ENCODE measurements at regions not wholly inside any gene's neighbourhood (a gene's known extent, or its start where the extent isn't known, plus 50 kb on each side); places are given as distances from the start of the nearest gene placed in this dataset.

DNA sequence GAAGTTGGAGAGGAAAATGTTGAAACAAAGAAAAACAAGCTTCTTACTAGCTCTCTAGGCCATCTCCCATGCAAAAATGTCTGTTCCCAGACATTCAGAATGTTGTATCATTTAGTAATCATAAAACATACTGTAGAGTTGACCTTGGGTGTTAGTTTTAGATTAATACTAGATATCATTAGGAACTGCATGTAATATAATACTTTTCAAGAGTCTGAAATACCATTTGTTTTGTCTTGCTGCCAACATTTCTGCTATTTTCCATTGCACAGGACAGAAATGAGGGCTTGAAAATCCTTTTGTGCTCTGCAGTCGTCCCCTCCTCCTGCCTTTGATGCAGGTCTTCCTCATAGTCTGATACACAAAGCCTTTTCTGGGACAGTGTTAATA lies 89.5 kb upstream of the RBMS1 start (continued):
- TF ChIP-seq, protein P1, sequence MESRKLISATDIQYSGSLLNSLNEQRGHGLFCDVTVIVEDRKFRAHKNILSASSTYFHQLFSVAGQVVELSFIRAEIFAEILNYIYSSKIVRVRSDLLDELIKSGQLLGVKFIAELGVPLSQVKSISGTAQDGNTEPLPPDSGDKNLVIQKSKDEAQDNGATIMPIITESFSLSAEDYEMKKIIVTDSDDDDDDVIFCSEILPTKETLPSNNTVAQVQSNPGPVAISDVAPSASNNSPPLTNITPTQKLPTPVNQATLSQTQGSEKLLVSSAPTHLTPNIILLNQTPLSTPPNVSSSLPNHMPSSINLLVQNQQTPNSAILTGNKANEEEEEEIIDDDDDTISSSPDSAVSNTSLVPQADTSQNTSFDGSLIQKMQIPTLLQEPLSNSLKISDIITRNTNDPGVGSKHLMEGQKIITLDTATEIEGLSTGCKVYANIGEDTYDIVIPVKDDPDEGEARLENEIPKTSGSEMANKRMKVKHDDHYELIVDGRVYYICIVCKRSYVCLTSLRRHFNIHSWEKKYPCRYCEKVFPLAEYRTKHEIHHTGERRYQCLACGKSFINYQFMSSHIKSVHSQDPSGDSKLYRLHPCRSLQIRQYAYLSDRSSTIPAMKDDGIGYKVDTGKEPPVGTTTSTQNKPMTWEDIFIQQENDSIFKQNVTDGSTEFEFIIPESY (IDR thresholded peaks at IDR 0.05; ENCODE audit: borderline replicate concordance, low read depth) = no peak
- TF ChIP-seq RCOR1 (IDR thresholded peaks at IDR 0.05; ENCODE audit: low read length) (no peak), POLR2AphosphoS5 (IDR thresholded peaks at IDR 0.05; ENCODE audit: low read depth, low read length) (no peak), FOXJ3 (CRISPR knock-in tag; IDR thresholded peaks at IDR 0.05) (no peak), FOXM1 (IDR thresholded peaks at IDR 0.05; ENCODE audit: low read depth) (0 out of 2 replicates have a peak, but pooled peaks have one; percentile 18)
- TF ChIP-seq, protein P2, sequence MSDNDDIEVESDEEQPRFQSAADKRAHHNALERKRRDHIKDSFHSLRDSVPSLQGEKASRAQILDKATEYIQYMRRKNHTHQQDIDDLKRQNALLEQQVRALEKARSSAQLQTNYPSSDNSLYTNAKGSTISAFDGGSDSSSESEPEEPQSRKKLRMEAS (IDR thresholded peaks at IDR 0.05; ENCODE audit: low read depth) = no peak
- TF ChIP-seq, protein P3, sequence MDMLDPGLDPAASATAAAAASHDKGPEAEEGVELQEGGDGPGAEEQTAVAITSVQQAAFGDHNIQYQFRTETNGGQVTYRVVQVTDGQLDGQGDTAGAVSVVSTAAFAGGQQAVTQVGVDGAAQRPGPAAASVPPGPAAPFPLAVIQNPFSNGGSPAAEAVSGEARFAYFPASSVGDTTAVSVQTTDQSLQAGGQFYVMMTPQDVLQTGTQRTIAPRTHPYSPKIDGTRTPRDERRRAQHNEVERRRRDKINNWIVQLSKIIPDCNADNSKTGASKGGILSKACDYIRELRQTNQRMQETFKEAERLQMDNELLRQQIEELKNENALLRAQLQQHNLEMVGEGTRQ (IDR thresholded peaks at IDR 0.05; ENCODE audit: borderline replicate concordance, low read depth, low read length) = no peak

DNA sequence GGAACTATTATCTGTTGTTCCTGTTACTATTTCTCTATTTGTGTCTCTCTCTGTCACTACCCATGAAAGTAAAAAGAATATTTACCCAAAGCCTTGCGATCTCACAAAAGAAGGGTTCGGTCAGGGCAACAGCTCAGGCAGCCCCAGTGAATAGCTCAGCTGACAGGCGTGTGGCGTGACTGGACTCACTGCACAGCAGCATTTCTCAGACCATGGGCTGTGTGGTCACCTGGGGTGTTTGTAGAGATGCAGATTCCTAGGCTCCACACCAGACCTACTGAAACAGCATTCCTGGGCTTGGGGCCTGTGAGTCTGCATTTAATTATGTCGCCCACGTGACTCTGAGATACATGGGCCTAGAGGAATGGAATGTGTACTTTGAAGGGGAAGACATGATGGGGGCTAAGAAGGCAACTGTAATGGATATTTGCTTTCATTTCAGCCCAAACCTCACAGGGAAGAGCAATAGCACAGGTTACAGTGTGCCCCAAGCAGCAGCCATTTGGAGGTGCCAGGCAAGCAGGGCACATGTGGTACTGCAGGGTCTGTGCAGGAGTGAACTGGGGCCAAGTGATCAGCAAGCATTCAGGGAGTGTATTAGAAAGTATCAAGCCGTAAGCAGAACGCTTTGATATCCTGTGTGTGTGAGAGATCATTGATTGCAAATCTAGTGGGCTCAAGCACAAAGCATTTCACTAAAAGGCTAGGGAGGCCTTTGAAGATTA lies 90.4 kb upstream of the RBMS1 start:
- peaks cover 26% of the 10 kb centered on the region for H3F3A ChIP-seq (replicated peaks; ENCODE audit: insufficient read depth)
- H3K27ac ChIP-seq (ENCODE audit: low read depth in 2 of 2, low read length in 1 of 2) = peak overlapping the region; percentile 83 to 84
- peaks cover 16 to 22% of the 10 kb centered on the region in 2 experiments for H3K4me1 ChIP-seq (ENCODE audit: control insufficient read depth in 1 of 2, insufficient read depth in 2 of 2, low read depth in 1 of 2, low read length in 1 of 2)
- no peaks in the 10 kb centered on the region for H3K27me3 ChIP-seq (ENCODE audit: insufficient read depth)
- TF ChIP-seq RFX5 (IDR thresholded peaks at IDR 0.05; ENCODE audit: low read length) (no peak), RCOR1 (IDR thresholded peaks at IDR 0.05; ENCODE audit: low read length) (no peak), GATA2 (CRISPR knock-in tag; IDR thresholded peaks at IDR 0.05) (no peak), TCF12 (IDR thresholded peaks at IDR 0.05) (peak; percentile 31; the same call in 1 of the 2 replicates), YY1 (IDR thresholded peaks at IDR 0.05; ENCODE audit: low read depth) (no peak), GABPA (IDR thresholded peaks at IDR 0.05; ENCODE audit: low read depth) (no peak), SMC3 (IDR thresholded peaks at IDR 0.05; ENCODE audit: low read depth, low read length) (no peak), EP300 (IDR thresholded peaks at IDR 0.05; ENCODE audit: borderline replicate concordance in 1 of 2, low read depth in 1 of 2, low read length in 1 of 2) (no peak), CHD2 (IDR thresholded peaks at IDR 0.05; ENCODE audit: low read length, partially characterized antibody) (no peak)
- TF ChIP-seq, protein P4, sequence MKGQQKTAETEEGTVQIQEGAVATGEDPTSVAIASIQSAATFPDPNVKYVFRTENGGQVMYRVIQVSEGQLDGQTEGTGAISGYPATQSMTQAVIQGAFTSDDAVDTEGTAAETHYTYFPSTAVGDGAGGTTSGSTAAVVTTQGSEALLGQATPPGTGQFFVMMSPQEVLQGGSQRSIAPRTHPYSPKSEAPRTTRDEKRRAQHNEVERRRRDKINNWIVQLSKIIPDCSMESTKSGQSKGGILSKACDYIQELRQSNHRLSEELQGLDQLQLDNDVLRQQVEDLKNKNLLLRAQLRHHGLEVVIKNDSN (IDR thresholded peaks at IDR 0.05; ENCODE audit: borderline replicate concordance, low read depth) = peak; percentile 78; the same call in 1 of the 2 replicates
- TF ChIP-seq, protein P3 (IDR thresholded peaks at IDR 0.05; ENCODE audit: borderline replicate concordance, low read depth, low read length) = no peak
- TF ChIP-seq, protein P5, sequence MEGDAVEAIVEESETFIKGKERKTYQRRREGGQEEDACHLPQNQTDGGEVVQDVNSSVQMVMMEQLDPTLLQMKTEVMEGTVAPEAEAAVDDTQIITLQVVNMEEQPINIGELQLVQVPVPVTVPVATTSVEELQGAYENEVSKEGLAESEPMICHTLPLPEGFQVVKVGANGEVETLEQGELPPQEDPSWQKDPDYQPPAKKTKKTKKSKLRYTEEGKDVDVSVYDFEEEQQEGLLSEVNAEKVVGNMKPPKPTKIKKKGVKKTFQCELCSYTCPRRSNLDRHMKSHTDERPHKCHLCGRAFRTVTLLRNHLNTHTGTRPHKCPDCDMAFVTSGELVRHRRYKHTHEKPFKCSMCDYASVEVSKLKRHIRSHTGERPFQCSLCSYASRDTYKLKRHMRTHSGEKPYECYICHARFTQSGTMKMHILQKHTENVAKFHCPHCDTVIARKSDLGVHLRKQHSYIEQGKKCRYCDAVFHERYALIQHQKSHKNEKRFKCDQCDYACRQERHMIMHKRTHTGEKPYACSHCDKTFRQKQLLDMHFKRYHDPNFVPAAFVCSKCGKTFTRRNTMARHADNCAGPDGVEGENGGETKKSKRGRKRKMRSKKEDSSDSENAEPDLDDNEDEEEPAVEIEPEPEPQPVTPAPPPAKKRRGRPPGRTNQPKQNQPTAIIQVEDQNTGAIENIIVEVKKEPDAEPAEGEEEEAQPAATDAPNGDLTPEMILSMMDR (IDR thresholded peaks at IDR 0.05) = peak; percentile 6; the same call in 1 of the 2 replicates
- ChIA-PET POLR2A (no interaction called here), CTCF (interaction anchor here (0.6 kb wide), 1 partner anchor 1549 kb away, joined by 3 read pairs; no protein-coding TSS in a partner anchor)
- H3K79me2 ChIP-seq (ENCODE audit: insufficient read depth) = no peaks in the 10 kb centered on the region
- no peak for DNase-seq
- no peaks in the 10 kb centered on the region for H3K9me3 ChIP-seq
- H3K4me3 ChIP-seq (ENCODE audit: low read depth in 2 of 2, low read length in 1 of 2) = no peak overlapping the region
- peak overlapping the region; percentile 56 for H3K4me2 ChIP-seq
- no peaks in the 10 kb centered on the region for H3K36me3 ChIP-seq (replicated peaks in 1 of 2; ENCODE audit: control insufficient read depth in 1 of 2, insufficient read depth in 2 of 2, low read length in 1 of 2)
- H3K9me2 ChIP-seq = no peaks in the 10 kb centered on the region
- H4K20me1 ChIP-seq (ENCODE audit: insufficient read depth) = no peaks in the 10 kb centered on the region
- WGBS (ENCODE audit: low lambda C conversion rate) = 89% methylated on average over 8 of the region's 8 CpGs
- H2AFZ ChIP-seq (ENCODE audit: low read depth) = peak overlapping the region; percentile 17; the same call in 1 of the 2 replicates
- H3K9ac ChIP-seq = peak overlapping the region; percentile 55; the same call in 1 of the 2 replicates

All from SK-N-SH (cell line).